RPMI8226 (cell line): ENCODE measurements at regions not wholly inside any gene's neighbourhood (a gene's known extent, or its start where the extent isn't known, plus 50 kb on each side); places are given as distances from the start of the nearest gene placed in this dataset.

Experiments
- DNase-seq: peaks from one replicate; pipeline ENCODE4 v3.0.0-alpha.2; 2015

DNA sequence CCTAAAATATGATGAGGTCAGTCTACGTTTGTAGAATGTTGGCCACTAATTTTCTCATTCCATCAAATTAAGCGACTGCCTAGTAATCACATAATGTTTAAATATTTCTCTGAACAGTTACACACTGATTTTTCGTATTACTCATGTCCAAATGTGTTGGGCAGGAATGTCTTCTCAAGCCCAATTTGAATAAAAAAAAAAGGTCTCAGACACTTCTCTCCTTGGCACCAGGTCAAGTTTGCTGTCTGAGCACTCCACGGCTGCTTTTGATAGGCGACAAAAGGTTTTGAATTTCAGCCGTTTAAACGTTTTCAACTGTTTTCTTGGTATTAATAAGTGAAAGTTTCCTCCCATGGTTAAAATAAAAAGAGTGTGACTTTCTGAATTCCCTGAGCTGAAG is 542.1 kb downstream of the IRX1 start:
- no peak for DNase-seq

DNA sequence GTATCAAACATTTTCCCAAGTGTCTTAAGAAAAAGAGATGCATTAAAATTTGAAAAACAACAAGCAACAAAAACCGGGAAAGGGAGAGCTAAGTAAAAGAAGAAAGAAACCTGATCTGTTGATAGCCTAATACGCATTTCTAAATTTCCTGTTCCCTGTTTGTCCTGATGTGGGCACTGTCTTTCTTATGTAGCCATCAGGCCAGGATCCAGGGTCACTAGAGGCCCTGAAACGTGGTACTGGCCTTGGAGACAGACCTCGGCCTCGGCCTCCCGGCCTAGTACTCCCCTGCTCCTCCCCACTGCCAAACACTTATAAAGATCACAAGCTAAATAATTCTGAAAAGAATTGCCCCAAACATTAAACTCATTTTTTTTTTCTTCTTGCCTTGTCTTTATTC is 547.2 kb downstream of the IRX1 start:
- no peak for DNase-seq

DNA sequence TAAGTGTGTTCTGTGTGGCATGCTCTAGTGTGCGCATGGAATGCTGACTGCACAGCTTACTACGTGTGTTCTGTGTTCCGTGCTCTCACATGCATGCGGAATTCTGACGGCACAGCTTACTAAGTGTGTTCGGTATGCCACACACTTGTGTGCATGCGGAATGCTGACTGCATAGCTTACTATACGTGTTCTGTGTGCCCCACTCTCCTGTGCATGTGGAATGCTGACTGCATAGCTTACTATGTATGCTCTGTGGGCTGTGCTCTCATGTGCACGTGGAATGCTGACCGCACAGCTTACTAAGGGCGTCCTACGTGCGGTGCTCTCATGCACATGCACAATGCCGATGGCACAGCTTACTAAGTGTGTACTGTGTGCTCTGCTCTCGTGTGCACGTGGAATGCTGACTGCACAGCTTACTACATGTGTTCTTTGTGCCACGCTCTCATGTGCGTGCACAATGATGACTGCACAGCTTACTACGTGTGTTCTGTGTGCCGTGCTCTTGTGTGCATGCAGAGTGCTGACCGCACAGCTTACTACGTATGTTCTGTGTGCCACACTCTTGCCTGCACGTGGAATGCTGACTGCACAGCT is 548.9 kb downstream of the IRX1 start:
- no peak for DNase-seq

DNA sequence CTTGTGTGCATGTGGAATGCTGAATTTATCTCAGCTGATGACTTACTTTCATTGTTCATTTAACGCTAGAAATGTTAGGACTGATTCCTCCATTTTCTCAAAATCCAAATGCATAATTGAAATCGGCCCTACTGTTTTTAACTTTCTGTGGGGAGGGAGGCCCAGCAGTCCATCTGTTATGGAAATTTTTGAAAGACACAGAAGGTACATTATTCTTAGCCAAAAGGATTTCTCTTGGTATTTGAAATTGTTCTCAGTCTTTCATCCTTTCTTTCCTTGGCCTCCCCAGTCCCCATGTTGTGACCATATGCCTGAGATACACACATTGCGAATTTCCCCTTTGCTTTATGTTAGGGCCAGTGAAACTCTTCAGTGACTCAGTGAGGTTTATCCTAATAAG is 549.9 kb downstream of the IRX1 start:
- no peak for DNase-seq

DNA sequence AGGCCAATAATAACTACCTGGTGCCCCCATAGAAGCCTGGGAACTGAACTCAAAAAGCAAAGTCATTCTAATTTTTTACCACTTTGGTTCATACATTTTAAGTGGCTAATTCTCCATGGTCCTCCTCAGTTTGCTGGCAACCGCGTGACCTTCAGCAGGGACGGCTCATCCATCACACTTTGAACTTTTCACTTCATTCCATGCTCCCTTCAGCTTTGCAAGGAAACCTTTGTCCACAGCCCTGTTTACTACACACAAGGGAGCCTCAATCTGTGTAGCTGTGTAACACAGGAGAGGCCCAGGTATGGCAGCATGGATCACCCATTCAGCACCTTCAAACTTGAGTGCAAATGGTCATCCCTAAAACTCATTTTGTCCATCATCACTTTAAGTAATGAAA is 552.4 kb downstream of the IRX1 start:
- DNase-seq = no peak

DNA sequence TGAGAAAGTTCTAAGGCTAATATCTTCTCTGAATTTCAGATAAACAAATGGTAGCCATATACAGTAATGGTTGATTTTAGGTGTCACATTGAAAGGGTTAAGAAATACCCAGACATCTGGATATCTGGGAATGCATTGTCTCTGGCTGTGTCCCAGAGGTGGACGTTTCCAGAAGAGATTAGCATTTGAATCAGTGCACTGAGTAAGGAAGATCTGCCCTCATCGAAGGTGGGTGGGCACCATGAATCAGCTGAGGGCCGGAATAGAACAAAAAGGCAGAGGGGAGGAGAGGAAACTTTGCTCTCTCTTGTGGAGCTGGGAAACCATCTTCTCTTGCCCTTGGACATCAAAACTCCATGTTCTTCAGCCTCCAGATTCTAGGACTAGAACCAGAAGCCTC is 554.4 kb downstream of the IRX1 start:
- no peak for DNase-seq

DNA sequence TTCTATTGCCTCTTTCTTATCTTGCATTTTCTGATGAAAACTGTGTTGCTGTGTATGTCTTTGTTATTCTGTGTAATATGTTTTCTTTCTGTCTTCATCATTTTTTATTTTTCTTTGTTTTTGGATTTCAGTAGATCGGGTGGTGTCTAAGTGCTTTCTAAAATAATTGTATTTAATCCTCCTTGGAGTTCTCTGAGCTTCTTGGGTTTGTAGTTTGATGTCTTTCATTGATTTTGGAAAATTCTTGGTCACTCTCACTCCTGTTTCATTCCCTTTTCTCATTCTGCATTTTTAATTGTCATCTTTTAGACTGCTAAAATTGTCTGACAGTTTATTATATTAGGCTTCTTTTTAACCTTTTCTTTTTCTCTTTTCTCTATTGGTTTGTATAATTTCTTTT is 560.5 kb downstream of the IRX1 start:
- DNase-seq = no peak

DNA sequence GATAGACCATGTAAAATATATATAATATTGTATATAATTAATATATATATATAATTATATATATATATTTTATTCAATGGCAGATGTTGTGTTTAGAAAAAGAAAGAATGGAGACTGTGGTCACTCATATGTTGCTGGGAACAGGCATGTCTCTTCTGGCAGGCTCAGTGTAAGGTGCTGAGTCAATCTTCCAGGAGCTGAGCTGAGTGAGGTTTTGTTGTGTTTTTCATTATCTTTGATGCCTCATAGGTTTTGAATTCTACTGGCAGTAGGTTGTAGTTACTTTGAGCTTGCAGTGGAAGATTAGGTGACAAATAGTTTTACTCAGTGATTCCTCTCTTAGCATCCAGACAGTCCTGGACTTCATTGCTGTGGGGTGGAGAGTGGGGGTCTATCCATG is 561.3 kb downstream of the IRX1 start:
- no peak for DNase-seq

DNA sequence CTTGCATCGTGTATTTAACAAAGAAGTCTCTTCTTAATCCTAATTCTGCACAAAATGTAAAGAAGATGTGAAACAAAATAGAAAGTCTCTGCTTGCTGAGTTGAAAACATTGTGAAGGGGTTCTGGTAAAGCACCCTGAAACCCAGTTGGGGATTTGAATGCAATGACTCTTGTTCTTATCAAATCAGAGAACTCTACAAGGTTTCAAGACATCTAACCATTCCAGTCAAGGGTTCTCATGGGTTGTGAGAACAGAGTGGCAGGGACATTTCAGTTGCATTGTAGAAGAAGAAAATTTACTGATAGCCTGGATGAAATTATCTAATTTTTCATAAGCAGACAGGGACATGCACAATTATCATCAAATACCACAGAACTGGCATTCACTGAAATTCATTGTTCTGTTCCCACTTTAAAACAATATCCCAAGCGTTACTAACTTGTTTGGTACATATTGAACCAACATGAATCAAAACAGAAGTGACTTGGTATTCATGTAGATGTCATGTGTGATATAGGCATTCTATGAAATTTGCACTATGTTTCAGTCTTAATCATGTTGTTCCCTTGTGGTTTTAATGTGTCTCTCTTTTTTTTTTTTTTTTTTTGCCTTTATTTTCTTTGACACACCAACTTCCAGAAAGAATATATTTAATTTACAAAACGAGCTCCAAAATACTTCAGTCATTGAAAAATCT is 563.3 kb downstream of the IRX1 start:
- no peak for DNase-seq

DNA sequence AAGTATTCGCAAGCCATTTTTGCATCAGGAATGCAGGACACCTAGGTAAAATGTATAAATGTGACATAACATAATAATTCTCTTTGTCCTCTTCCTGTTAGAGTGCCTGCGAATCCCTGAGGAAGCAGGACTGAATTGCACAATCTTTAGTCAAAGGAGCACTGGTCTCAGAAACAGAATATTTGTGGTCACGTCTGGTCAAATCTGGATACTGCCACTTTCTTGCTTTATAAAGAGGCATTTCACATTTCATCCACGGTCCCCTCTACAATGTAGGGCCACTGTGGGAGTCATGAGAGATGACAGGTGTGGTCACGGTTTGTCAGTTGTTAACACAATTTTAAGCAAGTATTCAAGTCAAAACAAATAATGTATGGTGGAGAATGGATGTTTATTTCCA is 564.0 kb downstream of the IRX1 start:
- no peak for DNase-seq

DNA sequence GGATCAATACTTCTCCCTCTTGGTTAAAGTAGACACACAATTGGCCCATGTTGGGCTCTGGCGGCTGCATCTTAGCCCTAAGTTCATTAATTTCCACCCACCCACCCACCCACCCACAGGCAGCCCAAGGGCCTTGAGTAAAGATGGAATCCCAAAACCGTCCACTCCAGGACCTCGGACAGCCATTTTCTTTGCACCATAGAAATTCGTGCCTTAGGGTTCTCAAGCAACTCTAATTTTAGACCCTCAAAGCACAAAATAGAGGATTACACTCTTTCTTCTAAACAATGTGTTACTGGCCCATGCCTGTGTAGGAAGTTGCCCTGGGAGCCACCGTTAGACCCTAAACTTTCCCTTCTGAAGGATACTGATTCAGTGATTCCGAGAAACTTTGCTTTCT is 568.5 kb downstream of the IRX1 start:
- no peak for DNase-seq

DNA sequence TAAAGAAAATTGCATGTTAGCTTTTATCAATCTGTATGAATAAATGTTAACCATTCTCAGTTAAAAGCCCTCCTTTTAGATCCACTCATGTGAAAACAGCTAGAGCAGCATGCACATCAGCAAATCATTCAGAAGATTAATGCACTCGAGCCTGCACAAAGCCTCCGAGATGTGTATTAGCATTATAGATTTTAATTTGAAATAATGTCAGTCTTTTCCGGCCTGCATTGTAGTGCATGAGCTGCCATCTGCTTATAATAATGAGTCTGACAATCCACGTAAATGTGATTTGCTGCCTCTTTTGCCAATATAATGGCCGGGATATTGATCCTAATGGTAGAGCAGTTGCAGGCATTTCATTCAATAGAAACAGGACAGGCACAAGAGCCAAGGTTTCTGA is 585.1 kb downstream of the IRX1 start:
- DNase-seq = no peak

DNA sequence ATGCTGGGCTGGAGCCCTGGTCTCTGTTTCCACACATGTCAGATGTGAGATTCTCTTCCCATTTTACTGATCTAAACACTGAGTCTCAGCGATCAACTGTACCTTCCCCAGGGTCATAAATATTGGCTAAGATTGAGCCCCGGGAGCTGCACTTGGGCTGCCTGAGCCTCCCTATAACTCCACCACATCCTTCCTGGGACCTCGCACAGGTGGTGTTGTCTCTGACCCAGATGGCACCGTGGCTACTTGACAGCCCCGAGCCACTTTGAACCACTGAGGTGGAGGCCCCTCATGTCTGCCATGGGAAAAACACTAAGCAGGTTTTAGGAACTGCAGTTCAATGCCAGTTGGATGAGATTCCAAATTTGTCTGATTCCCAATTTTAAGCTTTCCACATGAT is 586.5 kb downstream of the IRX1 start:
- no peak for DNase-seq

DNA sequence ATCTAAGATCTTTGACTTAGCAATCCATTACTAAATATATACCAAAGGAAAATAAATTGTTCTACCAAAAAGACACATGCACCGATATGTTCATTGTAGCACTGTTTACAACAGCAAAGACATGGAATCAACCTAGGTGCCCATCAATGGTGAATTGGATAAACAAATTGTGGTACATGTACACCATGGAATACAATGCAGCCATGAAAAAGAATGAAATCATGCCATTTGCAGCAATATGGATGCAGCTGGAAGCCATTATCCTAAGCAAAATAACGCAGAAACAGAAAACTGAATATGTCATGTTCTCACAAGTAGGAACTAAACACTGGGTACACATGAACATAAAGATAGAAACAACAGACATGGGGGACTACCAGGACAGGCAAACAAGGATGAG is 589.5 kb downstream of the IRX1 start:
- no peak for DNase-seq

DNA sequence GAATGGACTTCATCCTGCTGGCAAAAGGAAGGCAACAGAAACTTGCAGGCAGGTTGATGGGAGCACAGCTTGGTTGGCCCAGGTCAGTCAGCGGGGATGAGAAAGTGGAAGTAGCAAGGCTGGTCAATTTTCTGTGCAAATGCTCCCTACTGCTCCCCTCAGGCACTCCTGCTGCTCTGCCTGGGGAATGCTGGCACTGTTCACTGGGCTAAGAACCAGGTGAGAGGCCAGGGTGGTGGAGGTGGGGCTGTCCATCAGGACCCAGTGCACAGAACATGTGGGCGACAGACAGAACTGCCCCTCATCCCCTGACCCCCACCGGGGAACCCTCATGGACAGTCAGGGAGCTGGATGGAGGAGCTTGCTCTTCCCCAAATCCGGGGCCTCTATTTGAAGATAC is 593.1 kb downstream of the IRX1 start:
- peak; percentile 31 for DNase-seq

DNA sequence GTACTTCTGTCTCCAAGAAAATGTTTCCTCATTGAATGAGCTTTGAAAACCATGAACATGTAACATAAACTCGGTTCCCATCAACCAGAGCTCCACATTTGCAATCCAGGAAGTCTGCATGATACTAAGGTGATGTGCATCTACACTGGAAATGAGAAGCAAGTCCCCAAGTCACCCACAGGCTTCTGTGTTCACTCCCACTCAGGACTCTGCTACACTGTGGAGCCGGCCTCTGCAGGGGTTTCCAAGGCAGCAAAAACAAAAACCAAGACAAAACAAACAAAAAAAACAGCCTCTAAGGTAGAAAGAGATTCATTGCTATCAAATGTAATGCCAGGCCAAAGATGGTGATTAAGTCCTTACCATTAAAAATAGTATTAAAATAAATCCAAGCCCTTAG is 593.7 kb downstream of the IRX1 start:
- DNase-seq = no peak

DNA sequence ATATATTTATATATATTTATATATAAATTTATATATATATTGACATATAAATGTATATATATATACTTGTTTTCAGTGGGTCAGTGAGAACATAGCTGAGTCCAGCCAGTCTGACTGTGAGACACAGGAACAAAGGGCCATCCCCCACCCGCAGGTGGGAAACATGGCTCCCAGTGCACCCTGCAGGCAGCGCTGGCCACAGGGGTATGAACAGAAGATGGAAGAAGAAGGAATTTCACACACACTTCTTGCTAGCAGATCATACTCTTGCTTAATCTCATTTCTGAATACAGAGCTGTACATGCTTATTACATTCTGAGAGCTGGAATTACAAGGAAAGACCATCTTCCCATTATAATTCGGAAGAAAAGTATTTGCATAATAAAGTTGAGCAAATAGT is 595.4 kb downstream of the IRX1 start:
- no peak for DNase-seq

DNA sequence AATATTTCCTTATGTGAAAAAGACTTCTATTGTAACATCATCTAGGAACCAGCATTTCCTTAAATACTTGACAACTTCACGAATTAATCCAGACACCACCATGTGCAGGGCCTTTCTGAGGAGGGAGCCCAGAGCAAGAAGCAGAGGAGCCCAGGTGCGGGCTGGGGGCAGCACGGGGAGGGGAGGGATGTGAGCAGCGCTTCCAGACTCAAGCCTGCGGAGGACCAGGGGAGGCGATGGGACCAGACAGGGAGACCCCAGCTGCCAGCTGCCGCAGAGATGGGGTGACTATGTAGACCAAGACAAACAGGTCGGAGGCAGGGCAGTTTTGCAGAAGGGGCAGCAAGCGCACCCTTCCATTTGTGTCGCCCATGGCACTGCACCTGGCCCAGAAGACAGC is 596.1 kb downstream of the IRX1 start:
- DNase-seq = no peak

DNA sequence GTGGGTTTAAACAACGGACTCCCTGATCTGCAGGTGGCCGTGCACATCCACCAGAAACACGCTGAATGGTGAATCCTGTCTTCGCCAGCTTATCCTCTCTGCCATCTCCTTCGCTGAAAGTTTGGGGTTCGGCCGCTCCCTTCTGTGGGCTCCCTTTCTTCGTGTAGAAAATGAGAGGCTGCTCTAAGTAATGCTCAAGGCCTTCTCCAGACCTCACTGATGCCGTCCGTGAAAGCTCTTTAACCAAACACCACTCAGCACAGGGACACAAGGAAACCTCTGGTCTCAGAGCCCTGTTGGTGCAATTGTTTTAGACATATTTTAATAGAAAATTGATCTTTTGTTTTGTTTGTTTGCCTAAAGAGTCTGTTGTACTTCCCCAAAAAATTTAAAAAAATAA is 596.5 kb downstream of the IRX1 start:
- no peak for DNase-seq

DNA sequence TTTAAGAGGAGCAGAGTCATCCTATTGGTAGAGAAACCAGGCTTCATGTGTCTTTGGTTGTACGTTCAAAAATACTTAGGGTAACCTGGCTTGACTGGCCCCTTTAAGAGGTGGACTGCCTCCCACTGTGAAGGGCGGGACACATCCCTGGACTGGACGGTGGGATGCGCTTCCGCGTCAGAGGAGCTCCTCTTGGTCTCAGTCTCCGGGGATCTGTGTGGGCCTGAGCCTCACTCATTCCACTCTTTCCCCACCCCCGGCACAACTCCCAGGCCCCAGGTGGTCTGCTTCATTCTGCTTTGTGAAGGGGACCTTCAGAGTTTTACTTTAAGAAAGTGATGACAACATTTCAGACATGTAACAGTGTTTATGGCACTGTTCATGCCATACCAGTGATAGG is 601.1 kb downstream of the IRX1 start:
- DNase-seq = no peak

DNA sequence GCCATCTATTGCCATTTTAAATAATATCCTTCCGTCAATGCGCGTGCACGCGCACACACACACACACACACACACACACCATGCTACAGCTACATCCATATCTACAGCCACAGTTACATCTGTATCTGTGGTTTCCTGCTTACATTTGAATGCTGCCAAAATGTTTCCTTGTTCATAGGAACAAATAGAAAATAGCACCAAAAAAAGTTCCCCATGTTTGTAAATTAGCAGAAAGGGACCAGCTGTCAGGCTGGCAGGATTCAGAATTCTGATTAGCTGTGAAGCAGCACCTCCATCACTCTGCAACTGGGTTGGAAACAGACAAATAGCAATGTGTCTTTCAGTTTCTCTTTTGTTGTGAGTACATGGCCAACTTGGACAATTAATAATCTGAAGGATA is 601.5 kb downstream of the IRX1 start:
- DNase-seq = no peak

DNA sequence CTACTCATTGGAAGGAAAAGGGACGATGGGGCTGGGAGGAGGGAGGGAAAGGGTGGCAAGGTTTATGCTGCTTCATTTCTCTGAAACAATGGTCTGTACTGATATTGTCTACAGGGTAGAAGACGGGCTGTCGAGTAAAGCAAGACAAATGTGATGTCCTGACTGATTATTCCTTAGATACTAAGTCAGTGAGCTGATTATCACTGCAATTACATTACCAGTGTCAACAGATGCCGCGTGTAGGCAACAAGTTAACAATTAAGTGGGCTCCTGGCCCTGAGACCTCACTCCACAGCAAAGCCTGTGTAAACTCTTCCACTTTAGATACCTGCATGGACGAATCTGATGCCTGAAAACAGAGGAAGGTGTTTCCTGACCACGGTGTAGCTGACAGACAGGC is 602.8 kb downstream of the IRX1 start:
- no peak for DNase-seq

DNA sequence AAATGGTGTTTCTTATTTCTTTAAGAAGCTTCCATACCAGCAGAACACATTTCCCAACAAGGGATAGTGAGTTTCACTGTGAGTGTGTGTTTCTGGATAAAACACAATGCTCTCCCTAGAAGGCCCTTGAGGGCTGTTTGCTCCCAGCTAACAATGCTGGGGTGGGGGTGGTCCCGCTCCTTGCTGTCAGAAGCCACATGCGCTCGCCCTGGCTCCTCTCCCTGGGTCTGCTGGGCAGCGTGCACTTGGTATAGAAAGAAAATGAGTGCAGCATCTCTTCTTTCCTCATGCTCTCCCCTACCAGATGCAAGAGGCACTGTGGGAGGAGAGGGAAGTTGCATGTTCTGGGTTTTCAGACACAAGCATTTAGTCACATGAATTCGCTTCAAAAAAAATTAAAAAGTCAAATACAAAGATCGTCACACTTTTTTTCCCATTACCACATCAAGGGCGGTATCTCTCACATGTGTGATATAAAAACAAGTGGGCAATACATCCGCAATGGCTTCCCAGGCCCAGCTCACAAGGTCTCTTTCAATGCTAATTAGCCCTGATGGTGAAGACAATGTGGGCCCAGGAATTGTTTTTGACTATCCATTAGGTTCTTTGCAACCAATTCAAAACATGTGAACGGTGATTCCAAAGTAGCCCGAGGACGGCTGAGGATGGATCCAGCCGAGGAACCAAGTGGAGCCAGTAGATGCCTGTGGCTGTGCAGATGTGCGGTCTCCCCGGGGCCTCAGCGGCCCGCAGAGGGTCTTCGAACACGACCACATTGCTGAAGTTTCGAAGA is 603.6 kb downstream of the IRX1 start:
- no peak for DNase-seq

DNA sequence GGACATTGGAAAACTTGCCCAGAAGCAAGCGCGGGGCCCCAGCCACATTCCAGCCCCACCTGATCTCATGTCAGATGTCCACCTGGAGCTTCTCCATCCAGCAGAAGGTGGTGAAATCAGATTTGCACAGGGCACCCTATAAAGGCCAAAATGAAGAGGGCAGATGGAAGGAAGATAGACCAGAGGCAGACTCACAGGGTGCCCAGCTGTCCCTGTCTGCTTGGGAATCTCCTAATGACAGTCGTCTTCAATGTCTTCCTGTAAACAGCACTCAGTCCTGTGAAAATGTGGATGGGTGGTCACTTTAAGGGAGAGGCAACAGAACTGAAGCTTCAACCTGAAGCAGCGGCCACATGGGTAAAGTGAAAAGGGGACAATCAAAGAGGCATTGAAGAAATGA is 607.5 kb downstream of the IRX1 start:
- no peak for DNase-seq
